D721Med (cell line): ENCODE measurements at regions not wholly inside any gene's neighbourhood (a gene's known extent, or its start where the extent isn't known, plus 50 kb on each side); places are given as distances from the start of the nearest gene placed in this dataset.
A peak's percentile ranks its signal among the peaks of the same experiment; 100 is the strongest.

Experiments
- DNase-seq: peaks from one replicate; pipeline ENCODE4 v3.0.0; 2011; ENCODE audit warnings: low spot score; ENCODE audit not compliant: insufficient read length
- FAIRE-seq: peaks from 2 replicates; lab custom pipeline; 2011; peaks lifted over from hg19 to GRCh38; lab: Jason Lieb, UNC
- TF ChIP-seq, protein P1 (sequence below): IDR thresholded peaks from 2 replicates; pipeline ENCODE4 v1.5.1; 2012; ENCODE audit warnings: mild to moderate bottlenecking, control low read depth; ENCODE audit not compliant: insufficient read depth; ENCODE audit errors: missing control alignments

DNA sequence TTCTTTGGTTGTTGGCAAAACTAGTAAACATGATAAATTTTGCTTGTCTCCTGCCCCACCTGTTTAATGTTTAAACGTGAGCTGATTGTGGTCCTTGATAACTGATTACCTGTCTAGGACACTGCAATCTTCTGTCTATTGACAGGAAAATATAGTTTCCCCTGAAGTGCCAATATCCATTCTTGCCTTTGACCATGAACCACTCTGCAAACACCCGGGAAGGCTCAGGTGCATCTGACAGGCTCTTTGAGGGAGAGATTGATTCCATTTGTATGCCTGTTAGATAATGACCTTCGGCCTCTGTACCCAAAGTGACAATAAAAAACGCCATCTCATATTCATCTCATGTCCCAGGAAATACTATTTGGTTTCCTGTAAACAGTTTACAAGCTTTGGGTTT, 453.0 kb downstream of the CENPC start:
- TF ChIP-seq, protein P1, sequence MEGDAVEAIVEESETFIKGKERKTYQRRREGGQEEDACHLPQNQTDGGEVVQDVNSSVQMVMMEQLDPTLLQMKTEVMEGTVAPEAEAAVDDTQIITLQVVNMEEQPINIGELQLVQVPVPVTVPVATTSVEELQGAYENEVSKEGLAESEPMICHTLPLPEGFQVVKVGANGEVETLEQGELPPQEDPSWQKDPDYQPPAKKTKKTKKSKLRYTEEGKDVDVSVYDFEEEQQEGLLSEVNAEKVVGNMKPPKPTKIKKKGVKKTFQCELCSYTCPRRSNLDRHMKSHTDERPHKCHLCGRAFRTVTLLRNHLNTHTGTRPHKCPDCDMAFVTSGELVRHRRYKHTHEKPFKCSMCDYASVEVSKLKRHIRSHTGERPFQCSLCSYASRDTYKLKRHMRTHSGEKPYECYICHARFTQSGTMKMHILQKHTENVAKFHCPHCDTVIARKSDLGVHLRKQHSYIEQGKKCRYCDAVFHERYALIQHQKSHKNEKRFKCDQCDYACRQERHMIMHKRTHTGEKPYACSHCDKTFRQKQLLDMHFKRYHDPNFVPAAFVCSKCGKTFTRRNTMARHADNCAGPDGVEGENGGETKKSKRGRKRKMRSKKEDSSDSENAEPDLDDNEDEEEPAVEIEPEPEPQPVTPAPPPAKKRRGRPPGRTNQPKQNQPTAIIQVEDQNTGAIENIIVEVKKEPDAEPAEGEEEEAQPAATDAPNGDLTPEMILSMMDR: no peak
- no peak for FAIRE-seq
- DNase-seq: no peak

DNA sequence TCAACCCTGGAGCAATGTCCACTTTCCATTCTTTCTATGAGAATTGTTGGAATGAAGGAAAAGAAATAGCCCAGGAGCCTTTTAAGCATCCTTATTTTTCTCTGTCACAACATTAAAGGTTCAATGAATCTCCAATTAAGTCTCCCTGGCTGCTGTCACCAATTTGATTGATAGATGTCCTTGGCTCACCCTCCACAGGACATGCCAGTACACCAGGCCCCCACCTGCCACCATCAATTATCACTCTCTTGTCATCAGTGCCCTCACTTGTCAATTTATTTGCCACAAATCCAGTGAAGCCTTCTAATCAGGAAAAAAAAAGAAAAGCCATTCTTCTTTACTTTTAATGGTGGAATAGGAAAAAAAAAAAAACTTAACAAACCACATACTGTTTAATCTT, 453.6 kb downstream of the CENPC start:
- no peak for DNase-seq
- FAIRE-seq: no peak

DNA sequence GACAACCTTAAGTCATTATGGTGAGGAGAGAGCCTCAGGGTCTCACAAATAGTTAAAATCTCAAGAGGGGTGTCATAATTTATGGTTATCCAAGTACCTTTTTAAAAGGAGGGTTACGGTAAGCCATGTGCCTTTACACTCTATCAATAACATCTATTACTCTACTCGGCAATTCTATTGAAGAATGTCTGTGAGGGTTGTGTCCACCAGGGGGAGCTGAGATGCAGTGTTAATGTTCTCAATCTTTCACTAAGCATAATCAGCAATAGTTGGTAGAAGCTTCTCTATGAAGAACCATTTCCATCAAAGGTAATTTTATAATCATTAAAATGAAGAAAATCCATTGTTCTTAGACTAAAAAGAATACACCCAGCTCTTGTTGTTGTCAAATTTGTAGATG, 457.4 kb downstream of the CENPC start:
- TF ChIP-seq, protein P1: peak; percentile 73
- peak; percentile 91 for FAIRE-seq
- DNase-seq: no peak

More for the DNA sequence above, 453.6 kb downstream of the CENPC start:
- TF ChIP-seq, protein P1: no peak

DNA sequence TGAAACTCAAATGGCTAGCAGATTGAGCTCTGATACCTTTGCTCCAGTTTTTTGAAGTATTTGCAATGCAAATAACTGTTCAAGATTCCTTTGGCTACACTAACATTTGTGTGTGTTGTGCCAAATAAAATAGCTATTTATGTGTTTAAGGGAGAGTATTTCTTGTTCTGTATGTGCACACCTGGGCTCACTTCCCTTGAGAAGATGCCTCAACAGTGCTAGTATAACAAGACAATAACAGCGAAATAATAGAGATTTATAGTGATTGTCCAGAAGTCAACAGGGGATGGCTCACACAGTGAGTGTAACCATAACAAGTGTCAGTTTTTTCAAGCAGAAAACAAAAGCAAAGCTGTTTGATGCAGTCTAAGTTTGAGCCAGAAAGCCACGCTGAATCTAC, 460.5 kb downstream of the CENPC start:
- TF ChIP-seq, protein P1: no peak
- FAIRE-seq (no peak), DNase-seq (no peak)

DNA sequence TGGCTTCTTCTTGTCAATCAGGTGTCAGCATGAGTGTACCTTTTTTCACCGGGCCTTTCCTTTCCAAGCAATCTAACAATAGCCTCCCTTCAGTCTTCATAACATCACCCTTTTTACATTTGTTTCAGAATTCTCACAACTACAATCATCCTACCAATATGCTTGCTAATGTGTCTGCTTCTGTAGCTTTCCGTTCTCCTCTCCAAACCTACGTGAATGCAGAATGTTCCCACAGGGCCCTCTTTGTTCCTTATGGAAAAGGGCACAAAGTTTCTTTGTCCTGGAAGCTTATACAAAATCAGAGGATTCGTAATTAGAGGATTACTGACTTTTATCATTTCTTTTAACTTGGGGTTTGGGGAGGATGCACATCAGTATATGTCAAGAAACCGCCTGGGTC, 461.8 kb downstream of the CENPC start:
- no peak for FAIRE-seq
- no peak for DNase-seq
- TF ChIP-seq, protein P1: no peak

DNA sequence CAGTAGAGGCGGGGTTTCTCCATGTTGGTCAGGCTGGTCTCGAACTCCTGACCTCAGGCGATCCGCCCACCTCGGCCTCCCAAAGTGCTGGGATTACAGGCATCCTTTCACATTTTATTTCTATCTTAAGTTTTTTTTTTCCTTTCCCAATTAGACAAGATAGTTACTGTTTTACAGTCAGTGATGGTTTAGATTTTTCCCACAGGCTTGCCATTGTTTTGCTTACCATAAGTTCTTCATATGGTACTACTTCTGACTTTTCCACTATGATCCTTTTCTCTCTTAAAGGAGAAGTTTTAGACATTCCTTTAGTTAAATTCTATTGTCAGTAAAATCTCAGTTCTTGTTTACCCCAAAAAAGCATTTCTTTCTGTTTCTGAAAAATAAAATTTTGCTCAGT, 462.6 kb downstream of the CENPC start:
- no peak for FAIRE-seq
- no peak for DNase-seq
- TF ChIP-seq, protein P1: no peak

DNA sequence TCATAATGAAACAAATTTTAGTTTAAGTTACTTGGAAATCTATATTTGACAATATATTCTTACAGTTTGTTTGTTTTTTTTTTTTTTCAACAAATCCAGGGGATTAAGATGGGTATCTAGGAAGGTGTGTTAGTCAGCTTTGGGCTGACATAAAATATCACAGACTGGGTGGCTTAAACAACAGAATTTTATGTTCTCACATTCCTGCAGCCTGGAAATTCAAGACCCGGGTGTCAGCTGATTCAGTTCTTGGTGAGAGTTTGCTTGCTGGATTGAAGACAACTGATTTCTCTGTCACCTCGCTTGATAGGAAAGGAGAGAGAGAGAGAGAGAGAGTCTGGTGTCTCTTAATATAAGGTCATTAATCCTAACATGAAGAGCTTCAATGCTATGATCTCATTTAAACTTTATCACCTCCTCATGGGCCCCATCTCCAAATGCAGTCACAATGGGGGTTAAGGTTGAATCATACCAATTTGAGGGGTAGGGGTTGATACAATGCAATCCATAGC, 465.2 kb downstream of the CENPC start:
- FAIRE-seq (no peak), DNase-seq (no peak)
- TF ChIP-seq, protein P1: no peak
